Stimulated activated naive CD8-positive, alpha-beta T cell treated with anti-CD3 and anti-CD28 coated beads, Interleukin-15, amount 100 ng/mL, for 72 hours (primary cell): ENCODE measurements at regions not wholly inside any gene's neighbourhood (a gene's known extent, or its start where the extent isn't known, plus 50 kb on each side); places are given as distances from the start of the nearest gene placed in this dataset.

Experiments
- ATAC-seq: fragments of 150-1000 bp; cut with Tn5 transposase; 2 replicates; pipeline ENCODE4 v1.10.0; 2021; ENCODE audit warnings: mild to moderate bottlenecking, moderate library complexity
- DNase-seq, 2 donors: peaks; one replicate each; pipeline ENCODE4 v3.0.0; 2021 to 2022
- H3K27ac Mint-ChIP-seq, 2 donors: one replicate each; pipeline ENCODE4 v1.8.0; 2022; ENCODE audit warnings: mild to moderate bottlenecking in 2 of 2, mixed read lengths in 2 of 2, moderate library complexity in 2 of 2
- H3K27me3 Mint-ChIP-seq: one replicate; pipeline ENCODE4 v1.8.0; 2022; ENCODE audit warnings: mixed read lengths
- H3K4me1 Mint-ChIP-seq: one replicate; pipeline ENCODE4 v1.8.0; 2022; ENCODE audit warnings: mild to moderate bottlenecking, mixed read lengths
- H3K4me3 Mint-ChIP-seq, 2 donors: one replicate each; pipeline ENCODE4 v1.8.0; 2022; ENCODE audit warnings: mild to moderate bottlenecking in 2 of 2, mixed read lengths in 2 of 2, moderate library complexity in 1 of 2
- H3K9me3 Mint-ChIP-seq, 2 donors: one replicate each; pipeline ENCODE4 v1.8.0; 2022; ENCODE audit warnings: mixed read lengths in 2 of 2

DNA sequence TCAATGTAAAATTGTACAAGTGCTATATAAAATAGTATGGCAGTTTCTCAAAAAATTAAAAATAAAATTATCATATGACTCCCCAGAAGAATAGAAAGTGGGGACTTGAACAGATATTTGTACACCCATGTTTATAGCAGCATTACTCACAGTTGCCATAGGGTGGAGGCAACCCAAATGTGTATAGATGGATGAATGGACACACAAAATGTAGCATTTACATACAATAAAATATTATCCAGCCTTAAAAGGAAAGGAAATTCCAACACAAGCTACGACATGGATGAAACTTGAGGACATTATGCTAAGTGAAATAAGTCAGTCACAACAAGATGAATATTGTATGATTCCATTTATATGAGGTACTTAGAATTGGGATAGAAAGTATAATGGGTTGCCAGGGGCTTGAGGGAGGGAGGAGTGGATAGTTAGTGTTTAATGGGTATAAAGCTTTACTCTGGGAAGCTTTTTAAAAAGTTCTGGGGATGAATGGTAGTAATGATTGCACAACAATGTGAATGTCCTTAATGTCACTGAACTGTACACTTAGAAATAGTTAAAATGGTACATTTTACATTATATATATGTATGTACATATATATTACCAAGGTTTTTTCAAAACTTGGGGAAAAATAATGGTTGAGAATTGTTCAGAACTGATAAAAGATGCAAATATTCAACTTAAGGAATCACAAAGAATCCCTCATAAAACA lies 53.0 kb upstream of the ADORA3 start:
- no peak overlapping the region for H3K4me3 Mint-ChIP-seq
- ATAC-seq = no peak
- H3K27me3 Mint-ChIP-seq = no peaks in the 10 kb centered on the region
- H3K27ac Mint-ChIP-seq = no peak overlapping the region
- peaks cover 4% of the 10 kb centered on the region for H3K4me1 Mint-ChIP-seq
- H3K9me3 Mint-ChIP-seq = no peaks in the 10 kb centered on the region
- no peak for DNase-seq

- DNase-seq (no peak), ATAC-seq (no peak)
- H3K4me1 Mint-ChIP-seq = peaks cover 4% of the 10 kb centered on the region
- H3K9me3 Mint-ChIP-seq = no peaks in the 10 kb centered on the region
- no peak overlapping the region for H3K27ac Mint-ChIP-seq
- H3K4me3 Mint-ChIP-seq = no peak overlapping the region
- no peaks in the 10 kb centered on the region for H3K27me3 Mint-ChIP-seq
Observed at GRCh38 chr1:111559736-111560279, 56.4 kb upstream of the ADORA3 start.

DNA sequence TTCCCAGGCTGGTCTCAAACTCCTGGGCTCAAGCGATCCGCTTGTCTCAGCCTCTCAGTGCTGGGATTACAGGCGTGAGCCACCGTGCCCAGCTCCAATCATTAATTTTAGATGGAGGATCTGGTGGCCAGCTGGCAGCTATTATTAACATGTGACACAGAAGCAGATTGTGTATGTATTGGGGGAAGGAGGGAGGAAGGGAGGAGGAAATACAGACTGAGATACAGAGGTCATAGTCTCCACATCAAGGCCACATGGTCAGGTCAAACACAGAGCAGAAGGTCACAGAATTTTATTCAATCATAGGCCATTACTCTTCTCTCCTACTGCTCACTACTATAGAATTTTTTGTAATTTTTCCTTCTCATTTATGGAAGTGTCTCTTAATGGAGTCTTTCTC lies 57.9 kb upstream of the ADORA3 start:
- Mint-ChIP-seq H3K9me3 (no peaks in the 10 kb centered on the region), H3K4me1 (peaks cover 4% of the 10 kb centered on the region), H3K4me3 (no peak overlapping the region), H3K27ac (no peak overlapping the region), H3K27me3 (no peaks in the 10 kb centered on the region)
- ATAC-seq (no peak), DNase-seq (no peak)

GRCh38 chr1:111563619-111564018 lies 56.0 kb upstream of the RAP1A start:
- Mint-ChIP-seq H3K4me1 (peaks cover 4% of the 10 kb centered on the region), H3K27me3 (no peaks in the 10 kb centered on the region), H3K9me3 (no peaks in the 10 kb centered on the region), H3K27ac (no peak overlapping the region), H3K4me3 (no peak overlapping the region)
- ATAC-seq (no peak), DNase-seq (no peak)

GRCh38 chr1:111565079-111565478 lies 54.5 kb upstream of the RAP1A start:
- Mint-ChIP-seq H3K9me3 (no peaks in the 10 kb centered on the region), H3K4me1 (peaks cover under 1% of the 10 kb centered on the region), H3K4me3 (no peak overlapping the region), H3K27ac (peak overlapping the region in 1 of 2 donors; percentile 34), H3K27me3 (no peaks in the 10 kb centered on the region)
- ATAC-seq (no peak), DNase-seq (no peak)

DNA sequence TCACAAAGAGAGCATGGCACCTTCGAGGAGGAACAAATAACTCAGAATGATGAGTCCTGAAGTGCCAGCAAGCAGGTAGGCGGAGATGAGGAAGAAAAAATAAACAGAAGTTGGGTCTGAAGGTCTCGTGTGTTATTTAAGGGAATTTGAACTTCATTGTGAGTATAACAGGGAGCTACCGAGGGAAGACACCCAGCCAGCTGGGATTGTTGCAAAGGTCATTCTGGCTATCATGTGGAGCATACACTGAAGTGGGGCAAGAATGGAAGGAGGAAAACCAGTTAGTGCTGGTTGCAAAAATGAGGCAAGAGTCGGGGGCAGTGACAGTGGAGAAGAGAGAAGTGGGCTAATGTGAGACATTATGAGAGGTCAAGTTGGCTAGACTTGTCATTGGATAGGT lies 53.6 kb upstream of the RAP1A start:
- H3K27ac Mint-ChIP-seq = no peak overlapping the region
- H3K4me1 Mint-ChIP-seq = peaks cover 10% of the 10 kb centered on the region
- no peaks in the 10 kb centered on the region for H3K9me3 Mint-ChIP-seq
- ATAC-seq (no peak), DNase-seq (no peak)
- H3K4me3 Mint-ChIP-seq = no peak overlapping the region
- no peaks in the 10 kb centered on the region for H3K27me3 Mint-ChIP-seq

DNA sequence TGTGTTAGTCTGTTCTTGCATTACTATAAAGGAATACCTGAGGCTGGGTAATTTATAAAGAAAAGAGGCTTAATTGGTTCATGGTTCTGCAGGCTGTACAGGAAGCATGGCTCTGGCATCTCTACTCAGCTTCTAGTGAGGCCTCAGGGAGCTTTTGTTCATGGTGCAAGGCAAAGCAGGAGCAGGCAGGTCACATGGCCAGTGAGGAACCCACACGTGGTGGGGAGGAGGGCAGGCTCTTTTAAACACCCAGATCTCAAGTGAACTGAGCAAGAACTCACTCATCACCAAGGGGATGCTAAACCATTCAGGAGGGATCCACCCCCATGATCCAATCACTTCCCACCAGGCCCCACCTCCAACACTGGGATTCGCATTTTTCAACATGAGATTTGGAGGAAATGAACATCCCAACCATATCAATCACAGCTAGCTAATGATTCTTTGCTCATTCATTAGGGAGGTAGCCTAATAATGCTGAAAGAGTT lies 51.4 kb upstream of the RAP1A start:
- H3K27me3 Mint-ChIP-seq = no peaks in the 10 kb centered on the region
- no peak overlapping the region for H3K27ac Mint-ChIP-seq
- no peak overlapping the region for H3K4me3 Mint-ChIP-seq
- H3K9me3 Mint-ChIP-seq = no peaks in the 10 kb centered on the region
- ATAC-seq = no peak
- H3K4me1 Mint-ChIP-seq = peaks cover 14% of the 10 kb centered on the region
- no peak for DNase-seq
